ENCODE measurements at regions not wholly inside any gene's neighbourhood (a gene's known extent, or its start where the extent isn't known, plus 50 kb on each side); places are given as distances from the start of the nearest gene placed in this dataset.
A peak's percentile ranks its signal among the peaks of the same experiment; 100 is the strongest.

- ATAC-seq (replicated peaks in 6 of 8) = peak in 1 of 8 experiments; percentile 27
Observed at GRCh38 chr4:188262464-188262863, 123.2 kb downstream of the TRIML1 start.

DNA sequence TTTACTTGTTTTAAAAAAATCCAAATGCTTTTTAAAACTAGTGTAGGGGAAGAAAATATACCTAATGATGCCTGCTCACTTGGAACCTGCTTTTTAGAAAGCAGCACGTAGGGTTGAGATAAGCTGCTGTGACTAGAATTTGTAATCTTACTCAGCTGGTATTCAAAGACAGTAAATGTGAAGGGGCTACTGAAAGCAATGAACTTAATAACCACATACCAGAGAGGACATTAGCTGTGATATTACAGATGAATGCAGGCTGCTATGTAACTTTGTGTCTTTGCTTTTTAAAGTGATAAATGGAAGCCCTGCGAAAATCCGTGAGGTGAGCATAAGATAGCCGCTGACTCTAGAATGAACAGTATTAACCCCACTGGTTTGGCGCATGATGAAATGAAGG, 124.1 kb downstream of the TRIML1 start:
- no peak overlapping the region for H3K4me3 ChIP-seq
- H3K4me1 ChIP-seq (replicated peaks in 1 of 2) = peaks cover 0 to 8% of the 10 kb centered on the region in 2 donors
- WGBS, 10 experiments = 0 to 96% (median 63%) methylated on average over 1 to 5 of the region's 5 CpGs
- in situ Hi-C loops (cut with MboI; ENCODE audit: low pct_unique_long_range_greater_than_20kb in 2 of 9, low sequenced_read_pairs in 9 of 9, unreplicated experiment in 9 of 9) = no loop called here
- peak in 5 of 8 experiments; percentile 12 to 44 (median 26) for ATAC-seq (replicated peaks in 6 of 8)
- H3K27ac ChIP-seq = no peak overlapping the region

More at GRCh38 chr4:188262464-188262863, 123.2 kb downstream of the TRIML1 start:
- WGBS, 10 experiments = 16 to 95% (median 83%) methylated on average over 2 to 10 of the region's 10 CpGs
- Histone ChIP-seq H3K4me1 (replicated peaks in 1 of 2) (peaks cover 0 to 7% of the 10 kb centered on the region in 2 donors), H3K4me3 (no peak overlapping the region), H3K27ac (no peak overlapping the region)
- in situ Hi-C loops (cut with MboI; ENCODE audit: low pct_unique_long_range_greater_than_20kb in 2 of 9, low sequenced_read_pairs in 9 of 9, unreplicated experiment in 9 of 9) = no loop called here

DNA sequence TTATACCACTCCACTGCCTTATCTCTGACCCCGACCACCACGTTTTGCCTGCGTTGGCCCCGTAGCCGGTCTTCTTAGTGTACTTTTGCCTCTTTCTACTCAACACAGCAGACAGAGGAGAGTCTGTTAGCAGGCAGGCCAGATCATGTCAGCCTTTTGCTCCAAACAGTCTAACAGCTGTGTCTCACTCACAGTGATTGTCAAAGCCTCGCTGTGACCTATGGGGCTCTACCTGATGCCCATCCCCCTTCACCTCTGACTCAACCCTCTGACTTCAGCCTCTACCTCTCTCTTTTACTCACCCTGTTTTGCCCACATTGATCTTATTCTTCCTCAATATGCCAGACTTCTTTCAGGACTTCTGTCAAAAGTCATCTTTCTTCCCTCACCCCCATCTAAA, 127.1 kb downstream of the TRIML1 start:
- H3K4me3 ChIP-seq = no peak overlapping the region
- peaks cover 0 to 10% of the 10 kb centered on the region in 2 donors for H3K4me1 ChIP-seq (replicated peaks in 1 of 2)
- 3 to 100% (median 88%) methylated on average over 1 to 6 of the region's 6 CpGs; no CpG with 5 or more reads in 3 of the 10 experiments for WGBS, 10 experiments
- no peak for ATAC-seq (replicated peaks in 6 of 8)
- H3K27ac ChIP-seq = no peak overlapping the region
- in situ Hi-C loops (cut with MboI; ENCODE audit: low pct_unique_long_range_greater_than_20kb in 2 of 9, low sequenced_read_pairs in 9 of 9, unreplicated experiment in 9 of 9) = no loop called here

DNA sequence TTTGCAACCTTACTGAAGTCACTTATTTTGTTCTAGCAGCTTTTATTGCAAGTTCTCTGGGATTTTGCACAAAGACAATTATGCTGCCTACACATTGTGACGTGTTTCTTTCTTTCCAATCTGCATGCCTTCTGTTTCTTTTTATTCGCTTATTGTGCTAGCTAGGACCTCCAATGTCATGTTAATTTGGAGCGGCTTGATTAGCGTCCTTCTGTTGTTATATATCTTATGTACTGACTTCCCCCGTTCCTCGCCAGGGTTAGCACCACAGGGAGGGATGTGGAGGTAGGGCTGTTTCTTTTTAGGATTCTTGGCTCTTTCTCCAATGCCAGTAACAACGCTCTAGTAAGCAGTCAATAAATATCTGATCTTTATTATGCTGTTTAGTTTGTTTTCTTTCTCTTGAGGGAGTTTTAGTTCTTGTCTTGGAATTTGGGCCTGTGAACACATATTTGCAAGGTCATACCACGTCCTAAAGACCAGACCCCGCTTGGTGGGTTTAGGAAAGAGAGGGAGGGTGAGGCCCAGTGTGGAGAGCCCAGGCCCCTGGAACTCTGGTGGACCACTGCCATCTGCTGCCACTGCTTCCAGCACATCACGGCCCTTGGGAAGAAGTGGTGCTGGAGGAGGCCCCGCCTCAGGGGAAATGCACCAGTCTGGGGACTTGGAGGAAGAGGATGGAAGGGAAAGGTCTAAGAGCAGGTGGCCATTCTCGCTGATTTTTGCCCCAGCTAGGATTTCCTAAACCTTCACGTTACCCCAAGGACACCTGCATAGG, 129.1 kb downstream of the TRIML1 start:
- ATAC-seq (replicated peaks in 6 of 8) = peak in 3 of 8 experiments; percentile 23 to 51 (median 49)
- WGBS, 10 experiments = 10 to 79% (median 56%) methylated on average over 3 to 9 of the region's 13 CpGs
- H3K27ac ChIP-seq = no peak overlapping the region
- peaks cover 0 to 6% of the 10 kb centered on the region in 2 donors for H3K4me1 ChIP-seq (replicated peaks in 1 of 2)
- in situ Hi-C loops (cut with MboI; ENCODE audit: low pct_unique_long_range_greater_than_20kb in 2 of 9, low sequenced_read_pairs in 9 of 9, unreplicated experiment in 9 of 9) = no loop called here
- no peak overlapping the region for H3K4me3 ChIP-seq

DNA sequence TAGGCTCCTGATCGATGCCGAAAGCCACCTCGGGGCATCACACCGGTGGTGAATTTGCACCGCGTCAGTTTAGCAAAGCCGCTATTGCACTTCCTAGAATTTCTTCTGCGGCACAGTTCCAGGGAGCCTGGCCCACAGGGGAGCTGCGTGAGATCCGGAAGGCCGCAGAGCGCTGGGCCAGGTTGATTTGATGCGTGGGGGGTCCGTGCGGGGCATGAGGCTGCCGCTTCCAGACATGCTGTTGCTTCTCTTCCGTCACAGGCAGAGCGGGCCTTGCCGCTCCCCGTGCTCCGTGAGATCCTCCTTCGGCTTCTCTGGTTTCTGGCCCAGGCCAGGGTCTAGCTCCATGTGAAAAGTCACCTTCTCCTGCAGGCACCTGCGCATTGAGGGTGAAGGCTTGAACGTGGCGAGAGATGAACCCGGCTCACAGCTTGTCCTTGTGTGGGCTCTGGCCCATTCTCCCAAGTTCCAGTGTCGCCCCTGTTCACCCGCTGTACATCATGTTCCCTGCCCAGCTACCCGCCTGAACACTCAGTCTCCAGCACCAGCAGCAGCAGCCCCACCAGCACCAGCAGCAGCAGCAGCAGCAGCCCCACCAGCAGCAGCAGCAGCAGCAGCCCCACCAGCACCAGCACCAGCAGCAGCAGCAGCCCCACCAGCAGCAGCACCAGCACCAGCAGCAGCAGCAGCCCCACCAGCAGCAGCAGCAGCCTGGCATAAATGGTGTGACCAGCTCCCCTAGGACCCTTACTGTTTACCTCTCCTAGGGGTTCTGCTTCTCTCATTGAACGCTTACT, 131.2 kb downstream of the TRIML1 start:
- in situ Hi-C loops (cut with MboI; ENCODE audit: low pct_unique_long_range_greater_than_20kb in 2 of 9, low sequenced_read_pairs in 9 of 9, unreplicated experiment in 9 of 9) = no loop called here
- no peak for ATAC-seq (replicated peaks in 6 of 8)
- Histone ChIP-seq H3K4me3 (no peak overlapping the region), H3K4me1 (replicated peaks in 1 of 2) (peaks cover 0 to 14% of the 10 kb centered on the region in 2 donors), H3K27ac (no peak overlapping the region)
- 0 to 100% (median 90%) methylated on average over 1 to 6 of the region's 30 CpGs; no CpG with 5 or more reads in 3 of the 10 experiments for WGBS, 10 experiments

GRCh38 chr4:188275686-188276085, 136.4 kb downstream of the TRIML1 start:
- H3K4me3 ChIP-seq = no peak overlapping the region
- in situ Hi-C loops (cut with MboI; ENCODE audit: low pct_unique_long_range_greater_than_20kb in 2 of 9, low sequenced_read_pairs in 9 of 9, unreplicated experiment in 9 of 9) = no loop called here
- ATAC-seq (replicated peaks in 6 of 8) = no peak
- no peak overlapping the region for H3K27ac ChIP-seq
- peaks cover 0 to 11% of the 10 kb centered on the region in 2 donors for H3K4me1 ChIP-seq (replicated peaks in 1 of 2)
- 0 to 100% (median 67%) methylated on average over 1 to 3 of the region's 3 CpGs; no CpG with 5 or more reads in 1 of the 10 experiments for WGBS, 10 experiments

DNA sequence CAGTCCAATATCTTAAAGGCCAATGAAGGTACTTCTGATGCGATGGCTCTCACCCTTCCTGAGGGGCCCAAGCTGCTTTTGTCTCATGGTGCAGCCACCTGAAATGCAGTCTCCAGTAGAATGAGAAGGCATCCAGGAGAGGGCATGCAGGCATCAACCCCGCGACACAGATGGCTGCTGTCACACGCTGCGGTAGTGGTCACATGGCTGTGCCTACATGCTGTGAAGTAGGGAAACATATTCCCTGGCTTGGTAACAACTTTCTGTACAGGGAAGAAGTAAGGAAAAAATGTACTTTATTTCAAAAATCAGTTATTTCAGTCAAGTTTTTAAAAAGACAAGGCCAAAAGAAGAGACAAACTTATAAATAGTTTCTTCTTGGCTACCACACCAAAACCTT, 139.9 kb downstream of the TRIML1 start:
- Histone ChIP-seq H3K4me1 (replicated peaks in 1 of 2) (peaks cover 0 to 15% of the 10 kb centered on the region in 2 donors), H3K4me3 (no peak overlapping the region), H3K27ac (no peak overlapping the region)
- 0 to 100% (median 88%) methylated on average over 1 to 5 of the region's 5 CpGs; no CpG with 5 or more reads in 2 of the 10 experiments for WGBS, 10 experiments
- ATAC-seq (replicated peaks in 6 of 8) = no peak
- in situ Hi-C loops (cut with MboI; ENCODE audit: low pct_unique_long_range_greater_than_20kb in 2 of 9, low sequenced_read_pairs in 9 of 9, unreplicated experiment in 9 of 9) = no loop called here

DNA sequence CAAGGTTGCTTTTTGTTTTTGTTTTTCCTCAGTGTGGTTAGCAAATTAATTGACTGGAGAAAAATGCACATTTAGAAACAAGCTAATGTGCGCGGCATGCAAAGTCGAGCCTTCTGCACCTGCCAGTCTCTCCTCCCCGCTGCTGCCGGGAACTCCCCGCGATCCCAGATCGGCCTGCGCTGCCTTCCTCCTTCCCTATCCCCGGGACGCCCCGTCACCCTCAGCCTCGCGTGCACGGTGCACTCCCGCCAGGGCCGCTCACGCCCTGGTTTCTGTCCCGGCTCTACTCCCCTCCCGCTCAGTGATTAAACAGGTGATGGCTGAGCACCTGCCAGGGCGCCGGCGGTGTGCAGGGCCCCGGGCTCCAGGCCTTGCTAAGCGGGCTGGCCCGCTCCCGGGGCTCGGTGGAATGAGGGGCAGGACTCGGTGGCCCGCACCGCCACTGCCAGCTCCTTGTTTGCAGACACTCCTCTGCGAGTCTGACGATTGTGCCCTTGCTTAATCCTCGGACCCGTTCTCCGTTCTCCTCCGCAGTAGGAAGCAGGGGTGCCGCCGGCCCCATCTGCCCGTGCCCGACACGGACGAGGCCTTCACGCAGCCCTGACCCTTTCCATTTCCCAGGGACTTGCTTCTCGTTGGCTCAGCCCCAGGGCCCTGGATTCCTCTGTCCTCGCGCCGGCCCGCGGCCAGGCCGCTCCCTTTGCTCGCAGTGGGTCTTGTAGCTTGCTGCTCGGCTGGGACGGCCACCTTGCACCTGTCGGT, 143.4 kb downstream of the TRIML1 start:
- H3K27ac ChIP-seq = no peak overlapping the region
- in situ Hi-C loops (cut with MboI; ENCODE audit: low pct_unique_long_range_greater_than_20kb in 2 of 9, low sequenced_read_pairs in 9 of 9, unreplicated experiment in 9 of 9) = no loop called here
- H3K4me1 ChIP-seq (replicated peaks in 1 of 2) = peaks cover 10 to 18% of the 10 kb centered on the region in 2 donors
- WGBS, 10 experiments = 12 to 60% (median 24%) methylated on average over 3 to 29 of the region's 55 CpGs; no CpG with 5 or more reads in 3 of the 10 experiments
- peak in 1 of 8 experiments; percentile 31 for ATAC-seq (replicated peaks in 6 of 8)
- H3K4me3 ChIP-seq = no peak overlapping the region

- no peak overlapping the region for H3K4me3 ChIP-seq
- 32 to 81% (median 71%) methylated on average over 1 to 10 of the region's 11 CpGs; no CpG with 5 or more reads in 1 of the 10 experiments for WGBS, 10 experiments
- peaks cover 11 to 25% of the 10 kb centered on the region in 2 donors for H3K4me1 ChIP-seq (replicated peaks in 1 of 2)
- peak overlapping the region in 1 of 2 donors; percentile 55 for H3K27ac ChIP-seq
- in situ Hi-C loops (cut with MboI; ENCODE audit: low pct_unique_long_range_greater_than_20kb in 2 of 9, low sequenced_read_pairs in 9 of 9, unreplicated experiment in 9 of 9) = no loop called here
- peak in 5 of 8 experiments; percentile 79 to 92 (median 91) for ATAC-seq (replicated peaks in 6 of 8)
Observed at GRCh38 chr4:188287169-188287894, 148.1 kb downstream of the TRIML1 start.

DNA sequence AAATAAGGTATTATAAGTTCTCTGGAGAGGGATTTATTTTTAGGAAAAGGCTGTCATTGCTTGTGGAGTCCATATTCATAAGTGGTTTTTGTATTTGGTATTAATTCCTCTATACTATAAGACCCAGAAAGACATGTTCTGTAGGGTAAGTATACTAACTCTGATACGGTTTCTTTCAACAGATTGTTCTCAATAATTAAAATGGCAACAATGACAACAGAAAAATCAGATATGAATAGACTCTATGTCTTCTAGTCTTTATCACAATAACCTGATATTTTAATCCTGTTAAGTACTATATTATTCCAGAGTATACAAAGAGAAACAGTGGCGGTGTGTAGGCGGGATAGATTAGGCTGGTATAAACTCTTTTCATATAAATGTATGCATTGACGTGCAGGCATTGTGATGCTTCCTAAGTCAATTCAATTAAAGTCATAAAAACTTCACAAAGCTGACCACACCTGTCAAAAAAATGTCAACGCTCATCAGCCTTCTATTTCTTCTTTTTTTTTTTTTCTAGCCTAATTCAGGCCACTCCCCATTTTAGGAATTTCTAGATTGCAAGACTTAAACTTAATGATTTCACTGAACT, 150.4 kb downstream of the TRIML1 start:
- Histone ChIP-seq H3K4me1 (replicated peaks in 1 of 2) (peaks cover 11 to 20% of the 10 kb centered on the region in 2 donors), H3K4me3 (no peak overlapping the region), H3K27ac (no peak overlapping the region)
- ATAC-seq (replicated peaks in 6 of 8) = no peak
- in situ Hi-C loops (cut with MboI; ENCODE audit: low pct_unique_long_range_greater_than_20kb in 2 of 9, low sequenced_read_pairs in 9 of 9, unreplicated experiment in 9 of 9) = no loop called here
- WGBS, 10 experiments = 21 to 100% (median 90%) methylated on average over 3 to 5 of the region's 5 CpGs

GRCh38 chr4:188295899-188296298, 156.7 kb downstream of the TRIML1 start:
- ATAC-seq (replicated peaks in 6 of 8) = peak in 5 of 8 experiments; percentile 45 to 71 (median 55)
- Histone ChIP-seq H3K4me1 (replicated peaks in 1 of 2) (peaks cover 12 to 27% of the 10 kb centered on the region in 2 donors), H3K27ac (peak overlapping the region in 1 of 2 donors; percentile 30), H3K4me3 (no peak overlapping the region)
- WGBS, 10 experiments = 0 to 100% (median 35%) methylated on average over 1 of the region's 1 CpG; no CpG with 5 or more reads in 2 of the 10 experiments
- in situ Hi-C loops (cut with MboI; ENCODE audit: low pct_unique_long_range_greater_than_20kb in 2 of 9, low sequenced_read_pairs in 9 of 9, unreplicated experiment in 9 of 9) = no loop called here

- in situ Hi-C loops (cut with MboI; ENCODE audit: low pct_unique_long_range_greater_than_20kb in 2 of 9, low sequenced_read_pairs in 9 of 9, unreplicated experiment in 9 of 9) = no loop called here
- ATAC-seq (replicated peaks in 6 of 8) = no peak
- WGBS, 10 experiments = 0 to 100% (median 56%) methylated on average over 1 of the region's 1 CpG; no CpG with 5 or more reads in 4 of the 10 experiments
- Histone ChIP-seq H3K4me1 (replicated peaks in 1 of 2) (peaks cover 12 to 27% of the 10 kb centered on the region in 2 donors), H3K4me3 (no peak overlapping the region), H3K27ac (no peak overlapping the region)
Observed at GRCh38 chr4:188296331-188296730, 157.1 kb downstream of the TRIML1 start.

All from motor neuron (in vitro differentiated cells).